NCI-H2196 (cell line): ENCODE measurements at regions not wholly inside any gene's neighbourhood (a gene's known extent, or its start where the extent isn't known, plus 50 kb on each side); places are given as distances from the start of the nearest gene placed in this dataset.

Experiments
- DNase-seq: peaks from one replicate; lab custom pipeline; 2025; ENCODE audit not compliant: unreplicated experiment; lab: John Stamatoyannopoulos, UW

DNA sequence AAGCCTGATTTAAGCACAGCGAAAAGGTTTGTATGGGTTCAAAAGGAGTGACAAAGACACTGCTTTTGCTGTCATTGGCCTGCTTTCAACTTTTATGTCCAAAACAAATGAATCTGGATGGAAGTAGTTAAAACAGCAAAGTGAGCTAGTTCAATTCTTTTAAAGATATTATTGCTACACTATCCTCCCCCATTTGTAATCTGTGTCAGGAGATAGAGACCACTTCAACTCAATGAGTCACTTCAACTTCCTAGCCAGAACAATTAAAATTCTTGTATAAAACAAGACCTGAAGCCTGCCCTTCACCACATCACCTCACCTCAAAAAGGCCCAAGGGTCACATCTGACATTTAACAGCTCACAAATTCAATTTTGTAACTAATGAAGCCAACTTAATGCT lies 364.1 kb upstream of the LYPLAL1 start:
- DNase-seq: no peak

DNA sequence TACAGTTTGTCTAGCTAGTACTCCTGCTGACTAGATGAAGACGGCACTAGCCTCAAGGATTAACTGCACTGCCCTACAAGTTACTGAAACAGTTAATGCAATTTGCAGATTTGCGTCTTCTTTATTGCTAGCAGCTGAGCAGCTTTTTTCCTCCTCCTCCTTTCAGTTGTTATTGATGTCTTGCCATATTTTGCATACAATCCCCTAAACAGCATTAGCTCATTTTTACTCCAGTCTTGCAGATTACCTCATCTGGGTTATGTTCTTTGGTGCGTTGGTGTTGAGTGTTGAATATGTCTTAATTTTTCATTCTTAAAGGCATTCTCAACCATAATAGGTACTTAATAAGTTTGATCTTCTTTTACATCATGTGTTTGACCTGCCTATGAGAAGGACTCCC lies 363.4 kb upstream of the LYPLAL1 start:
- DNase-seq: no peak

DNA sequence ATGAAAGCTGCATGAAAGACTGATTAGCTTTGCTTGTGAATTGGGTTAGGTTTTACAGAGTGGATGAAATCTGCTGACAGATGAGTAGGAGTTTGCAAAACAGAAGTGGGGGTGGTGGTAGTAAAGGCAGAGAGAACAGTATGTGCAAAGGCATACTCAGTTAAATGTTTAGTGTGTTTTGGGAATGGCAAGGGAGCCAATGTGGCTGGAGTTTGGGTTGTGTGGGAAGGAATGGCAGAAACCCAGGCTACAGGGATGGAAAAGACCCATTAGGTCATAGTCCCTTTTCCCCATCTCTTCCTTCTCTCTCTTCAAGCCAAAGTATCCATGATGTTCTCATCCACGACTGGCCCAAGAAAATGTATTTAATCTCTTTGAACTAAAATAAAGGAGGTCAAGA lies 362.2 kb upstream of the LYPLAL1 start:
- no peak for DNase-seq

DNA sequence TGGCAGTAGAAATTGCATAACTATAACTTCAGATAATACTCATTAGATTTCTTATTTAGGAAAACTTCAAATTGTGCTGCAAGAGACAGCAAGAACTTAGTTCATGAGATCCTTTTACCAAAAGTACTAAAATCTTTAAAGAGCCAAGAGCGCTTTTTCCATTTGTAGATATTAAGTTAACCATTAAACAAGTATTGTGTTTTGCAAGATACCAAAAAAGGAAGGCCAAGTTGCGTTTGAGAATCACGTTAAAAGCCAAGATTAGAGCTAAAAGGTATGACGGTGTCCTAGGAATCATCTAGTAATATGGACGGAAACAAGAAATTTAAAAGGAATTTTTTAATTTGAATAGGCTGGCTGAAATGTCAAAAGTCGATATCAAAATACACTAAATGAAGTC lies 361.3 kb upstream of the LYPLAL1 start:
- DNase-seq: no peak

DNA sequence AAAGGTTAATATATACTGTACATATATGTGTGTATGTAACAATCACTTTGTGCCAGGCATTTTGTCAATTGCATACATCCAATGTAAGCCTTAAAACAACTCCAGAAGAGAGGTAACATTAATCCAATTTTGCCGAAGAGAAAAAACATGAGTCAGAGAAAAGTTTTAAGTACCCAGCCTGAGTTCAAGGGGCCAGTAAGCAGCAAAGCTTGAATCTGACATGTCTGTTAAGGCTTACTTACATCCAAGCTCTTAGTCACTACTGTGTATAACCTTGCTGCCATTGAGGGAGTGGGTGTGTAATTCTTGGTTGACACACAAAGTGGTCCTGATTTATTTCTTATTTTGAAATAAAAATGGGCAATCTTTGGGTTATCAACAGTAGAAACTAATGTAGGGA lies 360.4 kb upstream of the LYPLAL1 start:
- no peak for DNase-seq

DNA sequence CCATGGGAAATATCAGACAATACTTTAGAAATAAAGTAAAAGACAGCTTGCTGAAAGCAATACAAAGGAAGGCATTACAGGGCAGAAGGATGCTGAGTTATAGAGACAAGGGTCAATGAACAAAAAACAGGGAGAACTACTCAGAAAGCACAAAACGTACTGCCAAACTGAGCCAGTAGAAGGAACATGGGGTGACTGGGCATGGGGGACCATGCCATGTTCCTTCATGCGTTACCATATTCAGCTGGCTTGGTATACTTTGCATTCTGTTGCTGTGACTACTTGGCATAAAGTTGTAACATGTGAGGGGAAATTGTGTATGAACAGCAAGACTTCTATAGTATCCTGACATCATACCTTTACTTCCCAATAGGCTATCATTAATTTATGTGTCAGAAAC lies 358.6 kb upstream of the LYPLAL1 start:
- DNase-seq: no peak

DNA sequence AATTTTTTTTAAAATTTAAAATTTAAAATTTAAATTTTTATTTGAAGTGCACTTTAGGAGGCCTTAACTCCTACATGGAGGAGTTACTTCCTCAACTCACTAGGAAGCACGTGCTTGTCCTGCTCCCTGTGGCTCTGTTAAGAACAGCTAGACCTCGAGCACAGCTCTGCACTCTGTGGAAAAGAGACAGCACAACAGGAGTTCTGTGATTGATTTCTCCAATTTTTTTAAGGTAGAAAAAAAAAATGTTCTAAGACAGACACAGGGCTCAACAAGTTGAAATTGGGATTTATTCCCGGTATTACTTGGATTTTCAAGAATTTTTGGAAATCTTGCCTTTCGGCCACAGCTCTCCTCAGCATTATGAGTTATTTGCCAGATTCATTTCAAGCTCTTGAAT lies 356.6 kb upstream of the LYPLAL1 start:
- no peak for DNase-seq

DNA sequence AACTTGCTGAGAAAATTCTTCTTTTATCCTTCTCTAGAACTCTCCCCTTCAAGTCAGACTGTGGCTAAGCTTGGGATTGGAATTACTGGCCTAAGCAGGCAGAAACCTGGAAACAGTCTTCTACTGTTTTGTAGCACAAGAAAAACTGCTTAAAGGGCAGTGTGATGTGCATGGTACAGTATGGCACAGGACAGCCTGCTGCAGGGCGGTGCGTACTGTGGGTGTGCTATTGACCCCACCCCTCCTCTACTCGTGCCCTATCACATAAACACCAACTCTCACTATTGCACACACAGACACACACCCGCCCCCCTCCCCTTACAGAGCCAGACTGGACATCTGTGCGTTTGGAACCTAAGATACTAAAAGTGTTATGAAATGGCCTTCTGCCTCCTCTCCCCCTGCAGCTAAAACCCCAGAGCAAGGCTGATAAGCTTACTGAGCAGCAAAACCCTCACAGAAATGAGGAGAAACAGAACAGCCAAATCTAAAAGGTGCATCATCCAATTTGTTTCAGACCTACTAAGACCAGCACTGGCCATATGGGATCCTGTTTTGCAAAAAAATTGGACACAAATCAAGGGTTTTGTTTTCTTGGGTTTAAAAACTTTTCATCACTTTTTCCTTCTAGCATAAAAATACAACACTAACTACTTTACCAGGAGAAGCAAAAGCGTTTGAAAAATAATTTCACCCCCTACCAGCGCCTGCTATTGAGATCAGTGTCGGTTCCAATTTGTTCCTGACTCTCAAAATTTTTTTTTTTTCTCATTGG lies 355.8 kb upstream of the LYPLAL1 start:
- DNase-seq: no peak

DNA sequence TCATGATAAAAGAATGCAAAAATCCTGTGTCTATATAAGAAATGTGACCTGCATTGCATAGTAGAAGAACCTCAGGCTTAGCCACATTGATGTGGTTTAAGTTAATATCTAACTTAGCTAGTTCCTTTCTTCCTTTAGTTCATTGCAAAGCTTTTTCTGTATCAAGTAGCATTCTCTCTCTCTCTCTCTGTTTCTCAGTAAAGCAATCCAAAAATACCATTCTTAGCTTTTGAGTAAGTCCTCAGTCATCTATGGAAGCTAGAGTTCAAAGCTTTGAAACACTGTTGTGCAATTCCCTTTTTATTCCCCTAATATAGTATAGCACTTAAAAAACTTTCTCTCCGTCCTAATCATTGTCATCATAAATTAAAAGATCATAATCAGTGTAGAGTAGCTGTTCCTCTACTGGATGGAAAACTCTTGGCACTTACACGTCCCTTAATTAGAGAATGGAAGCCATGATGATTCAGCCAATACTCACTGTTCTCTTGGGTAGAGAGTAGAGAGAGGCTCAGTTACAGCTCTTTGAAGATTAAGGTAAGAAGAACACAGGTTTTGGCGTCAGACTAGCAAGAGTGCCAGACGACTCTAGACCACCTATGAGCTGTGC lies 350.3 kb upstream of the LYPLAL1 start:
- no peak for DNase-seq

DNA sequence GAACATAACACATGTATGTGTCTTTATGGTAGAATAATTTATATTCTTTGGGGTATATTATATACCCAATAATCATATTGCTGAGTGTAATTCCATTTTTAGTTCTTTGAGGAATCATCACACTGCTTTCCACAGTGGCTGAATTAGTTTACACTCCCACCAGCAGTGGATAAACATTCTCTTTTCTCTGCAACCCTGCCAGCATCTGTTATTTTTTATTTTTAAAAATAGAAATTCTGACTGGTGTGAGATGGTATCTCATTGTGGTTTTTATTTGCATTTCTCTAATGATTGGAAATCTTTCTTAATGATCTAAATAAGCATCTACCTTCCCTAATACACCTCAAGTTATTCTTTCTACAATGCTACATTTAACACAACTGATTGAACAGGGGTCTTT lies 346.2 kb upstream of the LYPLAL1 start:
- no peak for DNase-seq

DNA sequence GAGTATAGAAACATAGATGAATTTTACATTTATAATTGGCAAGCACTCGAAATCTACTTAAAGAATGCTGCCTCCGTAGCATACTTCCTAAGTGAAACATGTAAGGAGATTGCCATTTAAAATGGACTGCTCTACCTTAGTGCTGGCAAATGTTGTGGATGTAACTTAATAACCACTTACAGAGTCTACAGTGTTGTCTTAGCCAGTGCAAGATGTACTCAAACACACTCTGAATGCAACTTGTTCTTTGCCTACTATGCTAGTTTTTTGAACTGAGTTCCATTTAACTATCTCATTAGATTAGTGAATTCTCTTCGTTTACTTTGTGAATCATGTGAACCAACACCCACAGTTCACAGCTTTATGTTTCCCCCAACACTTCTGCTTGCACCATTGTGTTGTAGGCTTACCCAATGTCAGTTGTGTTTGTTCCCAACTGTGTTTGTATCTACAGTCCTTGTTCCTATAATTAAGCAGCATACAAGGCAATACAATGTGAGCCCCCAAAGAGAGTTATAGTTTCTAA lies 345.5 kb upstream of the LYPLAL1 start:
- no peak for DNase-seq

DNA sequence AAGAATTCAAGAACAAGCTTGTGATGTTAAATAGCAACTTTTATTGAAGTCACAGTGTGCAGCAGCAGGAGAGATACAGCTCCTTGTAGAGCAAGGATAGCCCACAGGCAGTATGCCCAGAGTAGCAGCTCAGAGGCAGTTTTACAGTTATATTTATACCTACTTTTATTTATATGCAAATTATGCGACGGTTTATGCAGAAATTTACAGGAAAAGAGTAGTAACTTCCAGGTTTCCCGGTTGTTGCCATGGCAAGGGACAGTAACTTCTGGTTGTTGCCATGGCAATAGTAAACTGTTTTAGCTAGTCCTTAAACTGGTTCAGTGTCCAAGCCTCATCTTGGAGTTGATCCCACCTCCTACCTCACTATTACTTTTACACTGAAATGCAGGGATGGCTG lies 344.6 kb upstream of the LYPLAL1 start:
- no peak for DNase-seq

DNA sequence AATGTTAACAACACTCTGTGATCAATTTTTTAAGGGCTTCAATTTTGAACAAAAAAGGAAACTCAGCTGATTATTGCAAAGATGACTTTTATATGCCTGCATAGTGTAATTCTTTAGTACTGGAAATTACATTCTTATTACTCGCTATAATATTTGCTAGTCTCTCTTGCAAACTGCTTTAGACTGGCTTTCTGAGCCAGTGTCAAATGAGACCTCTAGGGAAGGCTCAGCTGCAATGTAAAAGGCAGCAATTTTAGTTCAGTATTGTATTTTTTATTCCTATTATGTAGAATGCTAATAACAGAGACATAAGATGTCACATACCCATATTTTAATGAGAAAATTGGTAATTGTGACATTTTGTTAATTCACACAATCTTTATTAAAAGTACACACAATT lies 338.1 kb upstream of the LYPLAL1 start:
- DNase-seq: no peak

DNA sequence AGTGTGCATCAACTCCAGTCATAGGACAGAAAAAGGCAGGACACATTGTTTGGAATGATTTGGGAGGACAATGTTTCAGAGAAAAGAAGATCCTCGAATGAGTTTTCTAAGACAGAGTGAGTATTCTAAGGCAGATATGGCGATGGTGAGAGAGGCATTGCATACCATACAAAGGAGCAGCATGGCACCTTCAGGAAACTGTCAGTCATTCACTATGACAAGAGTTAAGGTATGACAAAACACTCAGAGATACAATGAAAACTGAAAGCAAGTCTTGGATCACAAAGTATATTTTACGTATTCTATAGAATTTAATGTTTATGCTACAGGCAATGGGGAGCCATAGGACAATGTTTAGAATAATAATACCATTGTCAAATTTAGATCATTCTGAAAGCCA lies 337.4 kb upstream of the LYPLAL1 start:
- DNase-seq: no peak

DNA sequence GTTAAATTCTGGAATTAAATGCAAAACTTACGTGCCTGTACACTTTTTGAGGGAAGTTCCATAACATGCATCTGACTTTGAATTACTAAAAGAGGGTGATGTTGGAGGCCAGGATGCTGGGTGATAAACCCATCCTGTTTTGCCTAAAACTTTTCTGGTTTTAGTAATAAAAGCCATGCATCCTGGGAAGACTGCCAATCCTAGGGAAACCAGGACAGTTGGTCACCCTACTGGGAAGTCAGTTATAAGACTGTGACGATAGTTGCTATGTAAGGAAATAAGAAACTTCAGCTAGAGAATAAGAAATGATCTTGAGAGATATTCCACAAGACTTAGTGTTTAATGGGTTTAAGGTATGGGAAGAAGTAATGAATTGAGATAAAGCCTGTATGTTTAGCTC lies 336.6 kb upstream of the LYPLAL1 start:
- DNase-seq: no peak

DNA sequence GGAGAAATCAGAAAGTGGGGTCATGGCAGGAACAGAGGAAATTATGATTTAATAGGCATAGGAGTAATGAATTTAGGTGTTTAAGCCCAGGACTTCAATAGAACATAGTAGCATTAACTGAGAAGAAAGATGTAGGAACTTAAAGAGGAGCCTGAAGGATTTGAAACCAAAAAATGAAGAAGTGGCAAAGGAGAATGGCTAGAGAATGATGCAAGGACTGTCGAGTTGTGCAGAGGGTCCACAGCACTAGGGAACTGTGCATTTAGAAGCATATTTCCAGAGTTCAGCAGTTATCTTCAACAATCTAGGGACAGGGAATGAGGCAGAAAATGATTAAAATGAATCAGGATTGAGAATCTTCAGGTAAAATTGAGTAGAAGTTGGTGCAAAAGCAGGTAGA lies 328.1 kb upstream of the LYPLAL1 start:
- DNase-seq: no peak

DNA sequence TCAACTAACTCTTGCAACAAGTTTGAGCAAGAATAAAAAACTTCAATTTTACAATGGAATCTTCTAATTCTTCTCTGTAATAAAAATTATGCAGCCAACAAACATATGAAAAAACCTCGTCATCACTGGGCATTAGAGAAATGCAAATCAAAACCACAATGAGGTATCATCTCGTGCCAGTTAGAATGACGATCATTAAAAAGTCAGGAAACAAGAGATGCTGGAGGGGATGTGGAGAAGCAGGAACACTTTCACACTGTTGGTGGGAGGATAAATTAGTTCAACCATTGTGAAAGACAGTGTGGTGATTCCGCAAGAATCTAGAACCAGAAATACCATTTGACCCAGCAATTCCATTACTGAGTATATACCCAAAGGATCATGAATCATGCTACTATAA lies 327.5 kb upstream of the LYPLAL1 start:
- no peak for DNase-seq

DNA sequence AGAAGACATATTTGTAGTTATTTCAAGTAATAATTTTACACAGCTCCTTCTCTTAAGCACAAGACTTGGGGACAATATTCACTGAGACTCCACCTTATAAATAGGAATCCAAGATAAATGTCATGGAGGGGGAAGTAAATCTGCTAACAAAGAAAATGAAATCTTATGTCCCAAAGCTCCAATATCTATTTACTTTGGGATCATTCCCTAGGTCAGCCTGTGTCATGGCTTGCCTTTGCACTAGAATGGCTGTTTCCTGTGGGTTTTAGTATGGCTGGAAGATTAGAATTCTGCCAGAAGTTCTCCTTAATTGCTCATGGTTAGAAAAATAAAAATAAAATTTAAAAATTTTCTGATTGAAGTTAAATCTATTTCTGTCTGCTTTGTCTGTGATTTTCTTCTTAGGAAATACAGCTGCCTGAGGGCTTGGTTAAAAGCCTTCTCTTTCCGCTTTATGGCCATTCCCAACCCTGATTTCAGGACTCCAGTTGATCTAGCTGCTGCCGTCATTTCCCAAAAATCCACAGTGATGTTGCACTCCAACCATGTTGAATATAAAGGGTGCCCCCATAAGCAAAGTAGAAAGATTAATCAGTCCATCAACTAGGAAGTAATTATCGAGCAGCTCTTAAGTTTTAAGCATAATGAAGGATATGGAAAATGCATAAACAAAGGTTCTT lies 326.4 kb upstream of the LYPLAL1 start:
- no peak for DNase-seq

DNA sequence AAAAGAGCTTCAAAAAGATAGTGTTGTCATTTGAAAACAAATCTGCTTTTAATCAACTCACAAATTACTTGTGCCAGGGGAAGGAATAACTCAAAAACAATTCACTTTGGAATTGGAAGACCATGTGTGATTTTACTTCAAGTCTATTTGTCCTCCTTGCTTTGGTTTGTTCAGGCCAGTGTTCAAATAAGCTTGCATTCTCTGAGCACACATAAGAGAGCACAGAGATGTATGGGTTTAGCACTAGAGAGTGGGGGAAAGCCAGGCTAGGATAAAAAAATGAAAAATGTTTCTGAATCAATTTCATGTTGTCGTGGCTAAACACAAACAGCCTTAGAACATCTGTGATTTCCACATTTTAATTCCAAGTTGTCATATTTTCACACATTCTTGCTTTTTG lies 325.7 kb upstream of the LYPLAL1 start:
- DNase-seq: no peak

DNA sequence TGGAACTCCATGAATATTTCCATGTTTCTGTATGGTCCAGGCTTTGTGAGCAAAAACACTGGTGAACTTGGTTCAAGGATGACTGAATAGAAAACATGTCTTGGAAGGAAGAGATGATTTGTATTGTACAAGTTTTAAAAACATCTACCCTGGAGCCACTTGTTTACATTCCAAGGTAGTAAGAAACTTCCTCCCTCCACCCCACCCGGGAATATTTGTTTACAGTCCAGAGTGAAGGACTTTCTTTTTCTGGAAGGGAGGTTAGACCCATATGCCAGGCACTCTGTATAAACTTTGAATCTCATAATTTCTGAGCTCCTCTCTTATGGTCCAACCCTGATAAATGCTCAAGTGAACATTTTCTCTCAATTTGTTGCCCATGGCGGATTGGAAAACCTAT lies 323.3 kb upstream of the LYPLAL1 start:
- no peak for DNase-seq

DNA sequence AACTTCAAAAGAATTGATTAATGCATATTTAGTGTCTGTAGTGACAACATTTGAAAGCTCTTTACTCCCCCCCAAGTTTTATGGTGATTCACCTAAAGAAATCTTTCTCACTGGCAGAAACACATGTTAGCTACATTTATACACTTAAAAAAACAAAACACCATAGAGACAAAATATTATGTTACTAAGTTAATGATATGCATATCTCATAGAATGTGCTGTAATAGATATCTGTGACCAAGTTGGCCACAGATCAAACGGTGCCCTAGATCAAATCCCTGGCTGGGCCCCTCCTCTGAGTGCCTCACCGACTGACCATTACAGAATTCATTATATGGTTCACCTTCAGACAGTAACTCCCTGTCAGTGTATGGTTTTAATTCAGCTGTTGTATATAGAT lies 322.1 kb upstream of the LYPLAL1 start:
- DNase-seq: no peak

DNA sequence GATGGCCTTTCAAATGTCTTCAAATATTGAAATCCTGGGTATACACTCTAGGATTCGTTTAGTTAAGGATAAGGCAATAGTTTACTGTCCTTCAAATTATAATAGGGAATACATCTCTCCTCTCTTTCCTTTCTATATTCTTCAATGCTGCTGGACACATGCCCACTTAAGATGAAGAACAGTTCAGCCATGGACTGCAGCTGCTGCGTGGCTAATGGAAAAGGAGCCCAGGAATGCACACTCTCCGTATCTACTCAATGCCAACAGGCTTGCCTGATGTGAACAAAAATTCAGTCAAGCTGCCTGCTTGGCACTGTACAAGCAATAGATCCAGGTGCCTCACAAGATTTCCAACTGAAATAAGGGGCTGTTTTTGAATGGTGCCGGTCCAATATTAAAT lies 321.2 kb upstream of the LYPLAL1 start:
- DNase-seq: no peak
